CD4-positive, alpha-beta T cell treated with Interleukin-2 at 100 ng/mL for 4 hours (primary cell): ENCODE measurements at regions not wholly inside any gene's neighbourhood (a gene's known extent, or its start where the extent isn't known, plus 50 kb on each side); places are given as distances from the start of the nearest gene placed in this dataset.

Experiments used
- DNase-seq: peaks from one replicate; pipeline ENCODE4 v3.0.0-alpha.2; 2020; ENCODE audit warnings: low spot score

- no peak for DNase-seq
Measured at GRCh38 chr5:142434322-142434612, 109.4 kb upstream of the SPRY4 start.

- DNase-seq = no peak
Measured at GRCh38 chr5:142433526-142434321, 108.9 kb upstream of the SPRY4 start.

GRCh38 chr5:142432961-142433360 is 108.1 kb upstream of the SPRY4 start:
- DNase-seq = peak; percentile 65

GRCh38 chr5:142432369-142432863 is 107.6 kb upstream of the SPRY4 start:
- no peak for DNase-seq

- DNase-seq = no peak
Measured at GRCh38 chr5:142428773-142429473, 104.1 kb upstream of the SPRY4 start.

GRCh38 chr5:142428036-142428772 is 103.4 kb upstream of the SPRY4 start:
- DNase-seq = no peak

- no peak for DNase-seq
Measured at GRCh38 chr5:142427529-142427928, 102.7 kb upstream of the SPRY4 start.

- DNase-seq = no peak
Measured at GRCh38 chr5:142427015-142427364, 102.2 kb upstream of the SPRY4 start.

- DNase-seq = peak; percentile 39
Measured at GRCh38 chr5:142426129-142427014, 101.6 kb upstream of the SPRY4 start.

- no peak for DNase-seq
Measured at GRCh38 chr5:142425286-142426065, 100.7 kb upstream of the SPRY4 start.

GRCh38 chr5:142422429-142422828 is 97.6 kb upstream of the SPRY4 start:
- no peak for DNase-seq

GRCh38 chr5:142421621-142422397 is 97.0 kb upstream of the SPRY4 start:
- DNase-seq = no peak

GRCh38 chr5:142421228-142421617 is 96.4 kb upstream of the SPRY4 start:
- DNase-seq = no peak

GRCh38 chr5:142420561-142421227 is 95.9 kb upstream of the SPRY4 start:
- no peak for DNase-seq

- DNase-seq = no peak
Measured at GRCh38 chr5:142412581-142412980, 87.8 kb upstream of the SPRY4 start.

- DNase-seq = no peak
Measured at GRCh38 chr5:142411656-142412425, 87.0 kb upstream of the SPRY4 start.

- no peak for DNase-seq
Measured at GRCh38 chr5:142411103-142411502, 86.3 kb upstream of the SPRY4 start.

- no peak for DNase-seq
Measured at GRCh38 chr5:142408981-142409481, 84.2 kb upstream of the SPRY4 start.

GRCh38 chr5:142408536-142408935 is 83.7 kb upstream of the SPRY4 start:
- no peak for DNase-seq
